Colonic mucosa (tissue), 4 donors: ENCODE measurements at regions not wholly inside any gene's neighbourhood (a gene's known extent, or its start where the extent isn't known, plus 50 kb on each side); places are given as distances from the start of the nearest gene placed in this dataset.

ENCODE experiments used
- DNase-seq: peaks from one replicate; pipeline ENCODE4 v3.0.0-alpha.2; 2020
- H3K27ac ChIP-seq: fragments of 200-600 bp; one replicate; pipeline ENCODE4 v1.8.0; 2021
- H3K27me3 ChIP-seq: fragments of 200-600 bp; one replicate; pipeline ENCODE4 v1.8.0; 2021
- H3K36me3 ChIP-seq: fragments of 200-600 bp; one replicate; pipeline ENCODE4 v1.8.0; 2021
- H3K4me1 ChIP-seq: fragments of 200-600 bp; one replicate; pipeline ENCODE4 v1.8.0; 2021; ENCODE audit warnings: mild to moderate bottlenecking
- H3K4me3 ChIP-seq: fragments of 200-600 bp; one replicate; pipeline ENCODE4 v1.8.0; 2021
- H3K9ac ChIP-seq, 2 donors: one replicate each; pipeline ENCODE4 v1.7.0; 2013; ENCODE audit warnings: control low read depth in 2 of 2, low read depth in 2 of 2, low read length in 2 of 2
- H3K9me3 ChIP-seq: fragments of 200-600 bp; one replicate; pipeline ENCODE4 v1.8.0; 2021
- intact Hi-C: fragments of 100-400 bp; cut with DNase I; formaldehyde crosslinking; loops from one replicate; pipeline ENCODE4 v1.14.1; 2022
- TF ChIP-seq, protein P1 (sequence below): fragments of 200-600 bp; IDR thresholded peaks from one replicate; pipeline ENCODE4 v1.8.0; 2022; ENCODE audit warnings: antibody characterized with exemption, mild to moderate bottlenecking
- donor health status: healthy.
- donor health status: DM: no; HTN: no; CAD: no.
- donor health status: DM: no; HTN: no; CAD: no.

DNA sequence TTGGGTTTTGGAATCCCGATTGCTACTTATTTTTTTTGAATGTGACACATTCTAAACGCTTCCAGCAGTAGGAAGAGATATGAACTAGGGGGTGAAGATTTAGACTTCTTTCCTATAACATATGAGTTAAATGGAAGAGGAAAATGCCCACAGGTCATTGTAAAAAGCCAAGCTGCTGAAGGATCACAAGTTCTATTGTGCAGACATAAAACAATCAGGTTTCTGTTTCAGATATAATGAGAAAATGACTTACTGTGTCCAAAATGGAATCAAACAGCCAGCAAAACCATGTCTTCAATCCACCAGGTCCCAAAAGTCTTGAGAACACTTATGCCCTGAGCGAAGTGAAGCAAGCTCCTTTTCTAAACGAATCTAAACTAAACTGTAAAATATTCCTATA lies 157.0 kb upstream of the SOX9 start:
- TF ChIP-seq, protein P1, sequence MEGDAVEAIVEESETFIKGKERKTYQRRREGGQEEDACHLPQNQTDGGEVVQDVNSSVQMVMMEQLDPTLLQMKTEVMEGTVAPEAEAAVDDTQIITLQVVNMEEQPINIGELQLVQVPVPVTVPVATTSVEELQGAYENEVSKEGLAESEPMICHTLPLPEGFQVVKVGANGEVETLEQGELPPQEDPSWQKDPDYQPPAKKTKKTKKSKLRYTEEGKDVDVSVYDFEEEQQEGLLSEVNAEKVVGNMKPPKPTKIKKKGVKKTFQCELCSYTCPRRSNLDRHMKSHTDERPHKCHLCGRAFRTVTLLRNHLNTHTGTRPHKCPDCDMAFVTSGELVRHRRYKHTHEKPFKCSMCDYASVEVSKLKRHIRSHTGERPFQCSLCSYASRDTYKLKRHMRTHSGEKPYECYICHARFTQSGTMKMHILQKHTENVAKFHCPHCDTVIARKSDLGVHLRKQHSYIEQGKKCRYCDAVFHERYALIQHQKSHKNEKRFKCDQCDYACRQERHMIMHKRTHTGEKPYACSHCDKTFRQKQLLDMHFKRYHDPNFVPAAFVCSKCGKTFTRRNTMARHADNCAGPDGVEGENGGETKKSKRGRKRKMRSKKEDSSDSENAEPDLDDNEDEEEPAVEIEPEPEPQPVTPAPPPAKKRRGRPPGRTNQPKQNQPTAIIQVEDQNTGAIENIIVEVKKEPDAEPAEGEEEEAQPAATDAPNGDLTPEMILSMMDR, result no peak
- Histone ChIP-seq H3K4me1 (no peaks in the 10 kb centered on the region), H3K9ac (no peak overlapping the region), H3K36me3 (no peaks in the 10 kb centered on the region), H3K9me3 (no peaks in the 10 kb centered on the region), H3K27me3 (no peaks in the 10 kb centered on the region), H3K27ac (no peak overlapping the region), H3K4me3 (no peak overlapping the region)
- no peak for DNase-seq
- intact Hi-C loops, result no loop called here

DNA sequence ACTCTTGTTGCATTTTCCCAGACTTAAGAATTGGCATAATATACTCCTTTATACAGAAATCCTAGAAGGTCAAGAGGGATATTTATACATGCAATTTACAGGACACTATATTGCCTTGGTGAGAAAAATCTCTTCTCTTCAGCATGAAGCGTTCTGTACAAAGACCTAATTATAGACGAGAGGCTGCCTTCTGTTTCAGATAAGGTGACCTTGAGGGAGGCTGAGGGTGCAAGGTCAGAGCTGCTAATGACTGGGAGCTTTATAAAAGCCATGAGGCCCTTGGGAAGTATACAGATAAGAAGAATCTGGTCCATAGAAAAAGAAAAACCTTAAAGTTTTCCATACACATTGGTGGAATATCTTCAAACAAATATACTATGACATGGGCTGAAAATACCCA lies 156.3 kb upstream of the SOX9 start:
- Histone ChIP-seq H3K9me3 (no peaks in the 10 kb centered on the region), H3K4me3 (no peak overlapping the region), H3K4me1 (no peaks in the 10 kb centered on the region), H3K27ac (no peak overlapping the region), H3K36me3 (no peaks in the 10 kb centered on the region), H3K27me3 (no peaks in the 10 kb centered on the region), H3K9ac (no peak overlapping the region)
- intact Hi-C loops, result no loop called here
- DNase-seq, result no peak
- TF ChIP-seq, protein P1, result no peak

DNA sequence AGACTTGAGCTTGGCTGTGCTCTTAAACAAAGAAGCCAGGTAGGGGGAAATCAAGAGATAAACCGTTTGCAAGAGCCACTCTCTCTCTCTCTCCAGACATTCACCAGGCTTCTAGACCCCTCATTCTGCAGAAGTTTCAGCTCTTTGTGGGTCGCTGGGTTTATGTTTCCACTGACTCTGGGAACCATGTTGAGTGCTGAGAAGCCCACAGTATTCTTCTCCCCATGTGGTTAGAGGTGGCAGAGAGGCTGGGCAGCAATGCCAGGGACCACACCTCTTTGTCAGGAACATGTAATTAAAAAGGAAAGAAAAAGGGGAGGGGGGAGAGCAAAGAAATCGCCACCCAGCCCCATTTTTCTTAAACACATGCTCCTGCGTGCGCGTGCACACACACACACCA lies 154.8 kb upstream of the SOX9 start:
- DNase-seq, result no peak
- intact Hi-C loops, result no loop called here
- H3K36me3 ChIP-seq, result no peaks in the 10 kb centered on the region
- H3K4me1 ChIP-seq, result no peaks in the 10 kb centered on the region
- no peaks in the 10 kb centered on the region for H3K9me3 ChIP-seq
- H3K9ac ChIP-seq, result no peak overlapping the region
- no peak overlapping the region for H3K4me3 ChIP-seq
- no peak overlapping the region for H3K27ac ChIP-seq
- TF ChIP-seq, protein P1, result no peak
- no peaks in the 10 kb centered on the region for H3K27me3 ChIP-seq

DNA sequence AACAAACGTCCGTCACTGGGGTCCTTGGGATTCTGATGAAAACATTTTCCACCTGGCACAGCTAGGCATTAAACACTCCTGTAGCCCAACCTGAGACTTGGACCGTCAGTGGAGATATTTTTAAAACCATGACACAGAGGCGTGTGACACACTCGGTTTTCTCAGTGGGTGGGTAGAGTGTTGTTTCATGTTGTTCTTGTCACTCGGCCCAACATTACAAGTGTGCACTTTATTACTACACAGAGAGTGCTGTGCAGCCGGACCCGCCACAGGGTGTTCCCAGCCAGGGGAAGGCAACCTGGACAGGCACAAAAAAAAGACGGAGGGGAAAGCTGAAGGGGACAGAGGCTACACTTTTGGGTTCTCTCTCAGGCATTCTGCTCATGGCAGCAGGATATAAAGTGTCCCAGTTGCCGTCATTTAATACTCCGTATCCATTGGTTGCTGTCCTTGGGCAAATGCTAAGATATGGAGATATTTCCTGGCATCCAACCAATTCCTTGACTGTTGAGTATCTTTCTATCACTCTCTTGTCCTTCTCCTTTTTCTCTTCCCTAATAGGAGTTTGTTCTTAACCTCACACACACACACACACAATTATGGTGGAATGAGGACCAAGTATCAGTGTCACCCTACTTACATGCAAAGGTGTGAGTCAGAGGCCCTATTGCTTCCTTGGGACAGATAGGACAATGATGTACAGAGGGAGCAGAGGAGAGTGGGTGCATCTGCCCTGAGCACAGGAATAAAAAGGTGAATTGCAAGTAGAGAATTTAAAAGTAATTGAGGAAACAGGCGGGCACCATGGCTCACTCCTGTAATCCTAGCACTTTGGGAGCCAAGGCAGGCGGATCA lies 154.1 kb upstream of the SOX9 start:
- no peaks in the 10 kb centered on the region for H3K9me3 ChIP-seq

DNA sequence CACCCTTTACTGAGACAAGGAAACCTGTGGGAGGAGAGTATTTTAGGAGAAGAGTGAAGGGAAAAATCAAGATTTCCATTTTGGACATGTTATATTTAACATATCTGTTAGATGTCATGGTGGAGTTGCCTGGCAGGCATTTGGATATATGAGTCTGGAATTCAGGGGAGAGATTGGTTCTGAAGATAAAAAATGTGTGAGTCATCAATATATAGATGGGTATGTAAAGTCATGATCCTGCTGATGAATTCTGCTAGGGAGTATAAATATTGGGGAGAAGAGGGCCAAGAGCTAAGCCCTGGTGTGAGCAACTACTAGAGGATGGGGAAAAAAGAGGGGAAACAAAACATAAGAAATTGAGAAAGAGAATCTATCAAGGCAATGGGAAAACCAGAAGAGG lies 151.3 kb upstream of the SOX9 start:
- intact Hi-C loops, result no loop called here
- Histone ChIP-seq H3K4me3 (no peak overlapping the region), H3K27me3 (no peaks in the 10 kb centered on the region), H3K36me3 (no peaks in the 10 kb centered on the region), H3K27ac (no peak overlapping the region), H3K9ac (no peak overlapping the region), H3K4me1 (no peaks in the 10 kb centered on the region), H3K9me3 (no peaks in the 10 kb centered on the region)
- DNase-seq, result no peak
- TF ChIP-seq, protein P1, result no peak

More for the DNA sequence above, 154.1 kb upstream of the SOX9 start:
- no peaks in the 10 kb centered on the region for H3K27me3 ChIP-seq
- no peak overlapping the region for H3K4me3 ChIP-seq
- no peak overlapping the region for H3K27ac ChIP-seq
- no peak overlapping the region for H3K9ac ChIP-seq
- intact Hi-C loops, result no loop called here
- DNase-seq, result no peak
- no peaks in the 10 kb centered on the region for H3K4me1 ChIP-seq
- TF ChIP-seq, protein P1, result no peak
- H3K36me3 ChIP-seq, result no peaks in the 10 kb centered on the region
